Lower lobe of right lung (tissue), 2 donors: ENCODE measurements at regions not wholly inside any gene's neighbourhood (a gene's known extent, or its start where the extent isn't known, plus 50 kb on each side); places are given as distances from the start of the nearest gene placed in this dataset.

ENCODE experiments used
- ATAC-seq, 2 donors: fragments of 200-7000 bp; cut with Tn5 transposase; one replicate each; pipeline ENCODE4 v1.9.1; 2020 to 2022; ENCODE audit warnings: mild to moderate bottlenecking in 2 of 2, moderate library complexity in 2 of 2
- DNase-seq: peaks from one replicate; pipeline ENCODE4 v3.0.0-alpha.2; 2020
- H3K27ac ChIP-seq: fragments of 200-600 bp; one replicate; pipeline ENCODE4 v1.8.0; 2022
- H3K27me3 ChIP-seq: fragments of 200-600 bp; one replicate; pipeline ENCODE4 v1.8.0; 2022; ENCODE audit warnings: low read depth
- H3K36me3 ChIP-seq: fragments of 200-600 bp; one replicate; pipeline ENCODE4 v1.8.0; 2022; ENCODE audit warnings: mild to moderate bottlenecking
- H3K4me1 ChIP-seq: fragments of 200-600 bp; one replicate; pipeline ENCODE4 v1.8.0; 2022
- H3K4me3 ChIP-seq: fragments of 200-600 bp; one replicate; pipeline ENCODE4 v1.8.0; 2022; ENCODE audit warnings: mild to moderate bottlenecking
- H3K9me3 ChIP-seq: fragments of 200-600 bp; one replicate; pipeline ENCODE4 v1.8.0; 2022
- CTCF ChIP-seq: fragments of 200-600 bp; IDR thresholded peaks from one replicate; pipeline ENCODE4 v1.8.0; 2022; ENCODE audit warnings: antibody characterized with exemption, mild to moderate bottlenecking
- intact Hi-C: fragments of 100-400 bp; cut with DNase I; formaldehyde crosslinking; loops from one replicate; pipeline ENCODE4 v1.11.0; 2022
- donor health status: DM: no; HTN: yes; CAD: no; lungs with severe emphysema.

- no peak for ATAC-seq
- intact Hi-C loops: no loop called here
Measured at GRCh38 chr12:16844875-16845274, 238.9 kb upstream of the LMO3 start.

GRCh38 chr12:16833376-16834015, 227.5 kb upstream of the LMO3 start:
- intact Hi-C loops: no loop called here
- TF ChIP-seq CTCF: no peak
- H3K27me3 ChIP-seq: no peaks in the 10 kb centered on the region
- no peaks in the 10 kb centered on the region for H3K4me1 ChIP-seq
- H3K9me3 ChIP-seq: no peaks in the 10 kb centered on the region
- no peaks in the 10 kb centered on the region for H3K36me3 ChIP-seq
- H3K27ac ChIP-seq: no peak overlapping the region
- ATAC-seq: no peak
- no peak for DNase-seq
- H3K4me3 ChIP-seq: no peak overlapping the region

More at GRCh38 chr12:16844875-16845274, 238.9 kb upstream of the LMO3 start:
- Histone ChIP-seq H3K27me3 (no peaks in the 10 kb centered on the region), H3K36me3 (no peaks in the 10 kb centered on the region), H3K4me1 (no peaks in the 10 kb centered on the region), H3K9me3 (no peaks in the 10 kb centered on the region), H3K4me3 (no peak overlapping the region), H3K27ac (no peak overlapping the region)
- DNase-seq: no peak
- no peak for TF ChIP-seq CTCF

- Histone ChIP-seq H3K36me3 (no peaks in the 10 kb centered on the region), H3K4me3 (no peak overlapping the region), H3K27me3 (no peaks in the 10 kb centered on the region), H3K4me1 (no peaks in the 10 kb centered on the region), H3K9me3 (no peaks in the 10 kb centered on the region), H3K27ac (no peak overlapping the region)
- intact Hi-C loops: no loop called here
- ATAC-seq: no peak
- TF ChIP-seq CTCF: no peak
- no peak for DNase-seq
Measured at GRCh38 chr12:16828891-16829290, 222.9 kb upstream of the LMO3 start.

- Histone ChIP-seq H3K27me3 (no peaks in the 10 kb centered on the region), H3K27ac (no peak overlapping the region), H3K4me3 (no peak overlapping the region), H3K36me3 (no peaks in the 10 kb centered on the region), H3K4me1 (no peaks in the 10 kb centered on the region), H3K9me3 (no peaks in the 10 kb centered on the region)
- no peak for DNase-seq
- no peak for ATAC-seq
- TF ChIP-seq CTCF: no peak
- intact Hi-C loops: no loop called here
Measured at GRCh38 chr12:16807731-16808130, 201.8 kb upstream of the LMO3 start.

- ATAC-seq (no peak), DNase-seq (no peak)
- Histone ChIP-seq H3K4me1 (no peaks in the 10 kb centered on the region), H3K36me3 (no peaks in the 10 kb centered on the region), H3K27ac (no peak overlapping the region), H3K27me3 (no peaks in the 10 kb centered on the region), H3K4me3 (no peak overlapping the region), H3K9me3 (no peaks in the 10 kb centered on the region)
- TF ChIP-seq CTCF: no peak
- intact Hi-C loops: no loop called here
Measured at GRCh38 chr12:16796168-16796567, 190.2 kb upstream of the LMO3 start.
